ENCODE measurements at regions not wholly inside any gene's neighbourhood (a gene's known extent, or its start where the extent isn't known, plus 50 kb on each side); places are given as distances from the start of the nearest gene placed in this dataset.

GRCh38 chr2:12504443-12504842, 212.3 kb upstream of the TRIB2 start:
- H3K27me3 ChIP-seq = no peaks in the 10 kb centered on the region
- DNase-seq (ENCODE audit: extremely low spot score in 2 of 2) = no peak
- TF ChIP-seq POLR2A (IDR thresholded peaks at IDR 0.05) (no peak), CTCF (IDR thresholded peaks at IDR 0.05) (no peak), POLR2AphosphoS5 (IDR thresholded peaks at IDR 0.05; ENCODE audit: insufficient read depth in 1 of 2, low read depth in 1 of 2) (no peak)
- H3K36me3 ChIP-seq = no peaks in the 10 kb centered on the region
- no peaks in the 10 kb centered on the region for H3K4me1 ChIP-seq
- no peaks in the 10 kb centered on the region for H3K9me3 ChIP-seq
- intact Hi-C loops (cut with DNase I) = no loop called here
- no peak overlapping the region for H3K4me3 ChIP-seq
- no peak overlapping the region for H3K27ac ChIP-seq

GRCh38 chr2:12506846-12507245, 209.9 kb upstream of the TRIB2 start:
- TF ChIP-seq CTCF (IDR thresholded peaks at IDR 0.05) (no peak), POLR2AphosphoS5 (IDR thresholded peaks at IDR 0.05; ENCODE audit: insufficient read depth in 1 of 2, low read depth in 1 of 2) (no peak), POLR2A (IDR thresholded peaks at IDR 0.05) (no peak)
- intact Hi-C loops (cut with DNase I) = no loop called here
- Histone ChIP-seq H3K4me3 (no peak overlapping the region), H3K27me3 (no peaks in the 10 kb centered on the region), H3K27ac (no peak overlapping the region), H3K36me3 (no peaks in the 10 kb centered on the region), H3K9me3 (no peaks in the 10 kb centered on the region), H3K4me1 (no peaks in the 10 kb centered on the region)
- DNase-seq (ENCODE audit: extremely low spot score in 2 of 2) = no peak

DNA sequence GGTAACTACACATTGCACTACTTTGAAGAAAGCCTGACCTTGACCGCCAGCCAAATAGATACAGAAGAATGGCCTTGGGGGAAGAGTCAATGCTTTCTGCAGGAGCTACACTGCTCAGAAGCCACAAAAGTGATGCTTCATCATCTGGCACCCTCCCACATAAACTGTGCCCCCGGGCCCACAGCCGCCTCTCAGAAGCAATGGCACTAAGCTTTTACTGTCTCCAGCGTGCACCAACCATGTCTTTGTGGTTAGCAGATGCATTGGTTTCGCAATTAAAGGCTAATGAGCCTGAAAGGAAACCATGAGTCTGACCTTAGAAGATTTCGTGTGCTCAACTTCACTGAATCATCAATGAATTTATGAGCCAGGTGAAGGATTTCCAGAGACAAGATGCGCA, 209.4 kb upstream of the TRIB2 start:
- no peaks in the 10 kb centered on the region for H3K36me3 ChIP-seq
- TF ChIP-seq POLR2A (IDR thresholded peaks at IDR 0.05) = no peak
- peak in 1 of 2 donors; percentile 80 for TF ChIP-seq POLR2AphosphoS5 (IDR thresholded peaks at IDR 0.05; ENCODE audit: insufficient read depth in 1 of 2, low read depth in 1 of 2)
- TF ChIP-seq CTCF (IDR thresholded peaks at IDR 0.05) = no peak
- H3K27ac ChIP-seq = no peak overlapping the region
- no peaks in the 10 kb centered on the region for H3K9me3 ChIP-seq
- no peaks in the 10 kb centered on the region for H3K27me3 ChIP-seq
- intact Hi-C loops (cut with DNase I) = no loop called here
- H3K4me3 ChIP-seq = no peak overlapping the region
- no peak for DNase-seq (ENCODE audit: extremely low spot score in 2 of 2)
- H3K4me1 ChIP-seq = no peaks in the 10 kb centered on the region

GRCh38 chr2:12510070-12510469, 206.7 kb upstream of the TRIB2 start:
- no peaks in the 10 kb centered on the region for H3K36me3 ChIP-seq
- H3K4me1 ChIP-seq = no peaks in the 10 kb centered on the region
- no peak for DNase-seq (ENCODE audit: extremely low spot score in 2 of 2)
- no peak overlapping the region for H3K27ac ChIP-seq
- intact Hi-C loops (cut with DNase I) = no loop called here
- no peaks in the 10 kb centered on the region for H3K9me3 ChIP-seq
- no peaks in the 10 kb centered on the region for H3K27me3 ChIP-seq
- no peak overlapping the region for H3K4me3 ChIP-seq
- TF ChIP-seq POLR2AphosphoS5 (IDR thresholded peaks at IDR 0.05; ENCODE audit: insufficient read depth in 1 of 2, low read depth in 1 of 2) (no peak), POLR2A (IDR thresholded peaks at IDR 0.05) (no peak), CTCF (IDR thresholded peaks at IDR 0.05) (no peak)

DNA sequence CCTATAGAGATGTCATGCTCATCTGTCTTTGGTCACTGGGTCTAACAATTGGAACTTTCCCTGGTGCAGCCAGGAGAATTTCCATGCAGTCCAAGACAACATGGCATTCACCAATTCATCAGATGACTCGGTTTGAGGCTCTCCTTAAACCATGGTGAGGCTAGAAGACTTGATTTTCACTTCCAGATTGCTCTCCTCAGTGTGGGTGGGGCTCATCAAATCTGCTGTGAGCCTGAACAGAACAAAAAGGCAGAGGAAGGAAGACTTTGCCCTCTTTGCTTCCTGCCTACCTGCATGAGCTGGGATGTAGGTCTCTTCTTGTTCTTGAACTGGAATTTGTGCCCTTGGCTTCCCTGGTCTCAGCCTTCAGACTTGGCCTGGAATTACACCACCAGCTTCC, 203.4 kb upstream of the TRIB2 start:
- no peak for TF ChIP-seq POLR2AphosphoS5 (IDR thresholded peaks at IDR 0.05; ENCODE audit: insufficient read depth in 1 of 2, low read depth in 1 of 2)
- no peak for TF ChIP-seq POLR2A (IDR thresholded peaks at IDR 0.05)
- TF ChIP-seq CTCF (IDR thresholded peaks at IDR 0.05) = no peak
- Histone ChIP-seq H3K27ac (no peak overlapping the region), H3K4me3 (no peak overlapping the region), H3K9me3 (no peaks in the 10 kb centered on the region), H3K27me3 (no peaks in the 10 kb centered on the region), H3K4me1 (no peaks in the 10 kb centered on the region), H3K36me3 (no peaks in the 10 kb centered on the region)
- DNase-seq (ENCODE audit: extremely low spot score in 2 of 2) = no peak
- intact Hi-C loops (cut with DNase I) = no loop called here
